Thyroid gland (tissue), 4 donors: ENCODE measurements at regions not wholly inside any gene's neighbourhood (a gene's known extent, or its start where the extent isn't known, plus 50 kb on each side); places are given as distances from the start of the nearest gene placed in this dataset.

ENCODE experiments used
- CTCF ChIP-seq, 6 experiments: fragments of 200-600 bp in 3 of 6; fragments of 450-650 bp in 3 of 6; sonication (generic) in 3 of 6; IDR thresholded peaks; one replicate each; pipeline ENCODE4 v1.5.1; 2016 to 2019; ENCODE audit warnings: antibody characterized with exemption in 6 of 6, mild to moderate bottlenecking in 2 of 6, inconsistent platforms in 1 of 6, moderate library complexity in 1 of 6
- POLR2A ChIP-seq, 2 donors: fragments of 450-650 bp; IDR thresholded peaks; one replicate each; pipeline ENCODE4 v1.6.1; 2017; ENCODE audit warnings: antibody characterized with exemption in 2 of 2, mild to moderate bottlenecking in 2 of 2, moderate library complexity in 1 of 2

GRCh38 chr17:79385962-79386563 lies 224.8 kb downstream of the RBFOX3 start:
- TF ChIP-seq POLR2A (IDR thresholded peaks at IDR 0.05), result no peak
- no peak for TF ChIP-seq CTCF (IDR thresholded peaks at IDR 0.05)
